Erythroblast (primary cell): ENCODE measurements at regions not wholly inside any gene's neighbourhood (a gene's known extent, or its start where the extent isn't known, plus 50 kb on each side); places are given as distances from the start of the nearest gene placed in this dataset.

Source experiments
- GATA1 ChIP-seq: IDR thresholded peaks from 2 replicates; pipeline ENCODE4 v1.6.1; 2011; ENCODE audit warnings: low read depth, mild to moderate bottlenecking, control low read depth, low read length, moderate library complexity
- POLR2A ChIP-seq: IDR thresholded peaks from 2 replicates; pipeline ENCODE4 v1.6.1; 2011; ENCODE audit warnings: mild to moderate bottlenecking, low read length

DNA sequence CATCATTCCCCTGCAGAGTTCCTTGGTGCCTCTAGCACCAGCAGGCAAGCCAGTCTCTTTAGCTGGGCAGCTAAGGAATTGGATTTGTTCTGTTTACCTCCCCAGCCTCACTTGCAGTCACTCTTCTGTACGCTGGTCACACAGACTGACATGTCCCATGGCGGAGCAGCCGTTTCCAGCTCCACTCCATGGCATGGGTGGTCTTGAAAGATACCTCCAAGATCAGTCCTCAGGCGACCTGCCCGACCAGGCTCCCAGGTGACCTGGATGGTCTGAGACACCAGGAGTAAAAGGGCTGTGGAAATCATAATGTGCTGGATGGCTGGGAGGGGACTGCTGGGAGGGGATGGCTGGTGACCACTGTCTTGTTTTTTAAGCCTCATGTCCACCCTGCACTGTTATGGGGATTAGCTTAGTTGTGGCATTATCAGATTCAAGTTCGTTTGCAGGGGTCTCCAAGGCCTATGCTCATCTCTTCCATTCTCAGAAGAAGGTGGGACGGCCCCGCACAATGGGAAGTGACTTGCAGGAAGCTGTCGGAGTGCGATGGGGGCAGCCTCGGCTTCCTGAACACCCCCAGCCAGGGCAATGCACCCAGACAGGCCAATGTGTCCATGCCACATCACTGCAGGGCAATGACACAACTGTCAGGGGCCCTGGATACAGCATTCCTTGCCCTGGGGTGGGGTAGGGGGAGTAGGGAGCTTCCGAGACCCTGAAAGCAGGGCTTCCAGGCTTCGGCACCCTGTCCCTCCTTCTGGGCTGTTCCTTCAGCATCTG lies 156.1 kb upstream of the MYCN start:
- TF ChIP-seq POLR2A (no peak), GATA1 (no peak)
